Dermis microvascular lymphatic vessel endothelial cell (primary cell): ENCODE measurements at regions not wholly inside any gene's neighbourhood (a gene's known extent, or its start where the extent isn't known, plus 50 kb on each side); places are given as distances from the start of the nearest gene placed in this dataset.

Source experiments
- DNase-seq, 2 donors: peaks; one replicate each; pipeline versions ENCODE4 v3.0.0 to v3.0.0-alpha.2; 2010; ENCODE audit warnings: low read depth in 2 of 2

DNA sequence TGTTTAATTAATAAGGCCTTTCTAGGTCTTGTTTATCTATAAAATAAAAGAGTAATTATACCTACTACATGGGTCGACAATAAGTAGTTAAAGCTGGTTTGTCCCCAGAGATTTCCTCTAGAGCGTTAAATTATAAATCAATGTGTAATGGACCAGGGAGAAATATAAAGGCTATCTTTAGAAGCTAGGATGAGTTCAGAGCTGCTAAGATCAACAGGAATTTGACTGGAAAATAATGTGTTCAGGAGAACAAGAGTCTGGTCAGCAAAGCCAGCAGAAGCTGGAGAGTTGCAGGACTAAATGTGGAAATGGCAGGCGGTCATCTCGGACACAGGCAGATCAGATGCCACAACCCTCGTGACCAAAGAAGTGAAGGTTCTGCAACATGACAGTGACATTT lies 428.8 kb downstream of the EPM2A start:
- DNase-seq = no peak

DNA sequence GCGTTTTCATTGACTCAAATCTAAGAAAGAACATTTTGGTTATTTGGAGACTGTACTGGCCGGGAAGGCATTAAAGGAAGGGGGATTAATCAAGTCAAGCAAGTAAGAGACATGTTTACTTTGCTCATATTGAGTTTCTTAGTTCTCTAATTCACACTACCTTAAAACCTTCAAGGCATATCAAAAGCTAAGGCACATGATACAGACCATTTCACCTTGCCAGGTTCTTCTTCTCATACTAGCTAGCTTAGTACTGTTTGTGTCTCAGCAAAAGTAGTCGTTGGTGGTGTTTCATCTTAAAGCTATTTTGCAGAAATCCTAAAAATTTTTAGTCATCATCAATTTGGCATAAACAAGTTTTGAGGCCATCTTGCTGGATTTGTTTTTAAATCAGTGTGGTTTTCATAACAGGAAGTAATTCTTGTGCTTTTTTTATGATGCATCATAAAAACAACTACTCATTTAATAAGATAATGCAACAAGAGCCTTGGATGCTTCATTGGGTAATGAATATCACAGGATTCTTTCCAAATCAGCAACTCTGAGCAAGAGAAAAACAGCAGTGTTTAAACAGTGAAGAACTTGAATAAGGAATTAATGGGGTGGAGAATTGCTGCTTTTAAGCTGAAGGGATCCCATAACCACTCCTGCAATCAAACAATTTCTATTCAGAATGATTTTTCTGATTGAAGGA lies 425.3 kb downstream of the EPM2A start:
- DNase-seq = no peak

GRCh38 chr6:145312481-145312880 lies 422.8 kb downstream of the EPM2A start:
- no peak for DNase-seq

- no peak for DNase-seq
Measured at GRCh38 chr6:145313041-145313855, 422.1 kb downstream of the EPM2A start.

DNA sequence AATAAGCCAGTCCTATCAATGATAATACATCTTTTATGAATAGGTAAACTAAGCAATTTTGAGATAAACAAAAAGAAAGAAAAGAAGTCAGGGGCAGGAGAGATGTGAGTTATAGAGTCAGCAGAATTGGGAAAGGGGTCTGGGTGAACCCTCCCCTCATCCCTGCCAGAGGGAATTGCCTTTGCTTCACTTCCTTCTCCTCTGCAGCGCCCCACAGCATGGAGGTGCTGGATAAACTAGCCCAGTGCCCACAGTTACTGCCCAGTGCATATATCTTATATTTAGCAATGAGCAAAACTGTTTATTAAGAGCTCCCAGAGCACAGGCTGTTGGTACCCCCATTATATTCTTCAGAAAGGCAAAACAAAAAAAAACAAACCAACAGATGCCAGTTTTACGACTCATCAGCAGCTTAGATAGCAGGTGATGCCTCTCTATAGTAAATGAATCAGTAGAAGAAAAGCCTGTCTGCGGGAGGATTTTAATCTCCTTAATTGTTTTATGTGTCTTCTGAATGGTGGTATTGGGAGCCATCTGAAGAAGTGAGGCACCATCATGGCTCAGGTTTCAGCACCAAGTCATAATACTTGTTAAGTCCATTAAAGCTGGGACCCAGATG lies 419.2 kb downstream of the EPM2A start:
- DNase-seq = no peak

- DNase-seq = no peak
Measured at GRCh38 chr6:145318952-145319351, 416.4 kb downstream of the EPM2A start.

GRCh38 chr6:145319605-145320004 lies 415.7 kb downstream of the EPM2A start:
- DNase-seq = no peak

DNA sequence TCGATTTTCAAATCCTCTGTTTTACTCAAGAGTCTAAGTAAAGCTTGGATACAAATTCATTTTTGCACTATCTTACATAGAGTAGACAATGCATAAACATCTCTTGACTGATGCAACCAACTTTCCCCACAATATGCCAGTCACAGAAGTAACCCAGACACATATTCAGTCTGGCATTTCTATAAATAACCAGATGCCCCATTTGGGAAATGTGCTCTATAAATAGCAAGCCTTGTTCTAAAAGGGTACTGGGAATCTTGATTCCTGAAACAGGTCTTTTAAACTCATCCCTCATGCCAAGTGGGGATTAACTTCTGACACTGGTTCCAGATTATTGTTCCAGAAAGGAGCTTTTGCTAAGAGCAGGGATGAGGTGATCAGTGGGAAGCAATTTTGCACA lies 411.7 kb downstream of the EPM2A start:
- no peak for DNase-seq

DNA sequence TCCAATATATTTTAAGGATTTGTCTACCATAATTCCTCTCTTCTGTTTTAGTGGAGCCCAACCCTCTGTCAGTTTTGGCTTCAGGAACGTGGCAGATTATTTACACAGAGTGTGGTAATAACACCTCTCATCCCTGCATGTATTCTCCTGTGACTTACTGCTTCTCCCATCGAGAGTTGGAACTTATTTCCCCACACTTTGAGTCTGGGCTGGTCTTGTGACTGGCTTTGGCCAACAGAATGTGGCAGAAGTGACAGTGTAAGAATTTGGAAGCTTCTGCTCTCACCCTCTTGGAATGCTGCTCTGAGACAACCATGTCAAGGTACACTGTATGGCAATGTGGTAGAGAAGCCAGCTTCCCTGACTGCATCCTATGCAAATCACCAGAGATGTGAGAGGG lies 407.7 kb downstream of the EPM2A start:
- DNase-seq = no peak

DNA sequence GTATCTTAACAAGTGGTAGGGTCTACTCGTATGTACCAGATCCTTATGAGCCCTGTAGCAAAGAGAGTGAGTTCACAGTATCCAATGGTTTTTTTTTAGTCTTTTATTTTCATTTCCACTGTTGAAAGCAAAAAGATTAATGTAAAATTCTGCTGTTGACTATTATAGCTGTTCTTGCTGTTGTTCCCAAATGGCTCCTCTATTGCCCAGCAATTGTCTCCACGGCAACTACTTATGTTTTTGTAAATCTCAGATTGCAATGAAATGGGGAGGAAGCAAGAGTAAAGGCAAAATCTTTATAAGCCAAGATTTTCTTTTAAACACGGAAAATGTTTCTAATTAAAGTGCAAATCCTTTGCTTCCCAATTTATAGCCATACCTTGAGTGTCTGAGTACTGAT lies 406.1 kb downstream of the EPM2A start:
- no peak for DNase-seq

DNA sequence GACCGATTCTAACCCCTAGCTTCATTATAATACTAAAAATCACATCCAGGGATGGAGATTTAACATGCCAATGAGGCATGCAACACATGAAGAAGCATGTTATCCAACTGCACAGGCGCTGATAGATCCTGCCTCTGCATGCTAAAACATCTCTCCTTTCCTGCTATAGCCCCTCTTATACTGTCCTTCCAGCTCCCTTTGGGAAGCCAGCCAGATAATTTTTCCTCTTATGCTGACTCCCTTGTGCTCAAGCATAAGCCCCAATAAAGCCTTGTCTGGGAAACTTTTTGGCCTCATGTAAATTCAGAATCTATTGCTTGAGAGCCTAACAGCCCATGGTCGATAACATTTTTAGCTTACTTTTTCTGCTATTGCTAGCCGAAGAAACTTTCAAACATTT lies 404.3 kb downstream of the EPM2A start:
- no peak for DNase-seq

DNA sequence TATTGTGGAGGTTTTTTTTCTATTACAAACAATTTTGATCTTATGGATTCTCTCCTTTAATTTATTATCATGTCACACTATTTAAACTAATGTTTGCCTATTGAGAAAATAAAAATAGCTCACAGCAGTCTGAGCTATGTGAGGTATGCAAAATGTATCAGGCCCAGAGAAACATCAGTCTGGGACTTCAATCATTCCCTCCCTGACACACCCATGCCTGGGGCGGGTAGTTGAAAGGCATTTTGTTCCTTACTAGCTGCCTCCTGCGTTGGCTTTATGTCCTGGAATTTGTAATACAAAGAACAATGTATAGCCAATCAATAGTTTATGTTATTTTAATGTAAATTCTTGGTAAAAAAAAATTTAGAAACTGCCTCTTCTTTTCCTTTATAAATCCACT lies 403.3 kb downstream of the EPM2A start:
- no peak for DNase-seq

DNA sequence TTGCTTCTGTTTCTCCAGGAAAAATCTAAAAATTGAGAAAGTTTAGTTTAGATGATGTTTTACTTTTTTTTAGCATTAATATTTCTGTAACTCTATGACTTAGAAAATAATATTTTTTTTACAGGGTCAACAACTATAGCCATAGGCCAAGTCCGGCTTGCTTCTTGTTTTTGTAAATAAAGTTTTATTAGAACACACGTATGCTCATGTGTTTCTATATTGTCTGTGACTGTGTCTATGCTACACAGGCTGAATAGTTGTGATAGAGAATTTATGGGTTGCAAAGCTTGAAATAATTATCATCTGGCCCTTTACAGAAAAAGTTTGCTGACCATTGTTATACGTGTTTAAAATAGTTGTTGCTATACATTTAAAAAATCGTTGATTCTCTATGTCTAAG lies 399.2 kb downstream of the EPM2A start:
- DNase-seq = no peak

- no peak for DNase-seq
Measured at GRCh38 chr6:145339089-145339488, 396.2 kb downstream of the EPM2A start.

DNA sequence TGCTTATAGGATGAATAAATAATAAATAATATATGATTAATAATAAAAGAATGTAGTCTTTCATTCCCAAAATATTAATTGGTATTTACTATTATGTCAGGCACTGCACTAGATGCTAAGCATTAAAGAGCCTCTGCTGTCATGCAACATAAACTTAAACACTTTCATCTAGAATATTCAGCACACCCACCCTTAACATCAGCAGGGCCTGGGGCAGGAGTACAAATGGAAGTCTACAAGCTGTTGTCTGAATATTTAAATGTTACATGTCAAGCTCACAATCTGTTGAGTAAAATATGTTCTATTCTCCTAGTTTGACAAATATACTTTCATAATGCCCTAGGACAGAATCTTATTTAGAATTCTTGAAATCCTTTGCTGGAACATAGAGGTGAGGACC lies 395.1 kb downstream of the EPM2A start:
- DNase-seq = no peak

GRCh38 chr6:145345094-145345493 lies 390.2 kb downstream of the EPM2A start:
- DNase-seq = no peak

DNA sequence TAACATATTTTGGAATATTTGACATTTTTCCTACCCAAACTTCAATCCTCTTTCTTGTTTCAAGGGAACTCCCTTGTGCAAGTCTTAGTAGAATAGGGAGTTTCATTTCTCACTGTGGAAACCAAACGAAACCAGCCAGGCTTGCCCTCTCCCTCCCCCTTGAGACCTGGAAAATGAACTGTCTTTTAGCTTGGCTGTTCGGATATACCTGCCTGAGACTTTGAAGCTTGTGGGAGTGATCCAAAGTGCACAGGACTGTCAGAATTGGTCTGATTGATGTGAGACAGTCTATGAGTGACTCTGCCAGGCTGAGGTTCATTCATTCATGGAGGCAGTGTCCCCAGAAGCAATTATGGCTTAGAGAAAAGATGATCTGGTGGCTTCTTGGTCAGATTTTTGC lies 388.1 kb downstream of the EPM2A start:
- DNase-seq = no peak

DNA sequence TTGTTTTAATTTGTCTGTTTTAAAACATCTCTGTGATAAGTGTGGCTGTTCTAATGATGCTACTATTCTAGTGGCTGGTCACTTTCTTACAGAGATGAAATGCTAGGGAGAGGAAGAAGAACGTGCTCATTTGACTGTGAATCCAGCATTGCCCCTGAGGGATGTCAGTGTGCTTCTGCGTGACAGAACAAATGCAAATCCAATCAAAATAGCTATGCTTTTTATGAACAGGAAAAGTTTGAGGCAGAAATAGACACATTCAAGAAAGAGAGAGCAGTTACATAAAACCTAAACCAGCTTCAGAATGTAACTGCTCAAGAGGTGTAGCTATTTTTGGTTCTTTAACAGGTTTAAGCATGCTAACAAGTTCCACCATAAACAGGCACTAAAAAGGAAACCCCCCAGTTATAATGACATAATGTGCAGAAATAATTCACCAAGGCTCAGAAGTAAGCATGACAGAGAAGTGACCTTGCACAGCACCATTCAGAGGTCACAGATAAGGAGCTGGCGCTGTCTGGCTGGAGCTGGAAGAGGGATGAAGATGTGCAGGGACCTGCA lies 385.3 kb downstream of the EPM2A start:
- DNase-seq = no peak

DNA sequence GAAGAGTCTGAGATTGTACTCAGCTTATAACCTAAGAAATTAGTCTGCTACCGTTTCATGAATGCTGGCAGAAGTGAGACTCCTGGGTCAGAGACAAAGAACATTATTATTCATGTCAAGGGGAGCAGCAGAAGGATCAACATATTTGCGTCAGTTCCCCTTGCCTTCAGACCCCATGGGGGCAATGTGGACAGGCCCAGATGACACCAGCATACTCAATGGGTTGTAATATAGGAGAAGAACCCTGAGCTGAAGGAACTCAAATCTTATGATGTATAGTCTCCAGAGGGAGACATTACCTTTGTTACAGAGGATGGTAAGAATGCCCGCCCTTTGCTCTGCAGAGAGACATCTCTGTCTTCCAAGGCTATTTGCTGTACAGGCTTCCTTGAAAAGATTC lies 384.4 kb downstream of the EPM2A start:
- no peak for DNase-seq

GRCh38 chr6:145352382-145353080 lies 382.8 kb downstream of the EPM2A start:
- no peak for DNase-seq

- no peak for DNase-seq
Measured at GRCh38 chr6:145360865-145361264, 374.5 kb downstream of the EPM2A start.

GRCh38 chr6:145367149-145367548 lies 368.2 kb downstream of the EPM2A start:
- no peak for DNase-seq
